ENCODE measurements at regions not wholly inside any gene's neighbourhood (a gene's known extent, or its start where the extent isn't known, plus 50 kb on each side); places are given as distances from the start of the nearest gene placed in this dataset.

- ChIA-PET POLR2A (ENCODE audit: unreplicated experiment) (no interaction called here), CTCF (no interaction called here)
- Histone ChIP-seq H3K4me3 (no peak overlapping the region), H3K9me3 (ENCODE audit: insufficient read depth, low read depth) (no peaks in the 10 kb centered on the region), H3K36me3 (ENCODE audit: low read depth) (no peaks in the 10 kb centered on the region), H2AFZ (no peak overlapping the region), H3K4me1 (replicated peaks; ENCODE audit: insufficient read depth) (no peaks in the 10 kb centered on the region), H4K20me1 (ENCODE audit: insufficient read depth) (no peaks in the 10 kb centered on the region), H3K27ac (no peak overlapping the region), H3K4me2 (no peak overlapping the region), H3K9me2 (ENCODE audit: insufficient read depth) (no peaks in the 10 kb centered on the region), H3K27me3 (ENCODE audit: insufficient read depth, low read depth) (peaks cover 30% of the 10 kb centered on the region), H3K79me2 (ENCODE audit: low read depth) (no peaks in the 10 kb centered on the region), H3F3A (ENCODE audit: insufficient read depth, low read depth) (no peaks in the 10 kb centered on the region)
- intact Hi-C loops (cut with micrococcal nuclease; ENCODE audit: unreplicated experiment) = no loop called here
- DNase-seq = no peak
- TF ChIP-seq CTCF (conservative IDR thresholded peaks at IDR 0.05) (no peak), EZH2 (IDR thresholded peaks at IDR 0.05; ENCODE audit: low read depth) (no peak)
- BruUV-seq (replicated peaks) = no TSS peak
Measured at GRCh38 chr13:22596171-22596863, 584.5 kb upstream of the SGCG start.

GRCh38 chr13:22599156-22599555 is 581.6 kb upstream of the SGCG start:
- H3K4me3 ChIP-seq = no peak overlapping the region
- no peaks in the 10 kb centered on the region for H4K20me1 ChIP-seq (ENCODE audit: insufficient read depth)
- POLR2A ChIA-PET (ENCODE audit: unreplicated experiment) = no interaction called here
- BruUV-seq (replicated peaks) = no TSS peak
- intact Hi-C loops (cut with micrococcal nuclease; ENCODE audit: unreplicated experiment) = no loop called here
- H3K4me2 ChIP-seq = no peak overlapping the region
- no peaks in the 10 kb centered on the region for H3K4me1 ChIP-seq (replicated peaks; ENCODE audit: insufficient read depth)
- H2AFZ ChIP-seq = no peak overlapping the region
- DNase-seq = no peak
- H3K9me3 ChIP-seq (ENCODE audit: insufficient read depth, low read depth) = no peaks in the 10 kb centered on the region
- no peaks in the 10 kb centered on the region for H3K36me3 ChIP-seq (ENCODE audit: low read depth)
- H3K79me2 ChIP-seq (ENCODE audit: low read depth) = no peaks in the 10 kb centered on the region
- H3K27ac ChIP-seq = no peak overlapping the region
- no peaks in the 10 kb centered on the region for H3F3A ChIP-seq (ENCODE audit: insufficient read depth, low read depth)
- CTCF ChIA-PET = no interaction called here
- no peak for TF ChIP-seq EZH2 (IDR thresholded peaks at IDR 0.05; ENCODE audit: low read depth)
- no peak for TF ChIP-seq CTCF (conservative IDR thresholded peaks at IDR 0.05)
- no peaks in the 10 kb centered on the region for H3K9me2 ChIP-seq (ENCODE audit: insufficient read depth)
- peaks cover 23% of the 10 kb centered on the region for H3K27me3 ChIP-seq (ENCODE audit: insufficient read depth, low read depth)

GRCh38 chr13:22618002-22618401 is 562.8 kb upstream of the SGCG start:
- DNase-seq = no peak
- no peaks in the 10 kb centered on the region for H3K4me1 ChIP-seq (replicated peaks; ENCODE audit: insufficient read depth)
- H4K20me1 ChIP-seq (ENCODE audit: insufficient read depth) = no peaks in the 10 kb centered on the region
- H3K79me2 ChIP-seq (ENCODE audit: low read depth) = no peaks in the 10 kb centered on the region
- no peak overlapping the region for H2AFZ ChIP-seq
- intact Hi-C loops (cut with micrococcal nuclease; ENCODE audit: unreplicated experiment) = no loop called here
- ChIA-PET POLR2A (ENCODE audit: unreplicated experiment) (no interaction called here), CTCF (no interaction called here)
- H3K36me3 ChIP-seq (ENCODE audit: low read depth) = no peaks in the 10 kb centered on the region
- no peaks in the 10 kb centered on the region for H3K9me3 ChIP-seq (ENCODE audit: insufficient read depth, low read depth)
- no TSS peak for BruUV-seq (replicated peaks)
- peaks cover 22% of the 10 kb centered on the region; the same call in 1 of the 2 replicates for H3K27me3 ChIP-seq (ENCODE audit: insufficient read depth, low read depth)
- no peaks in the 10 kb centered on the region for H3F3A ChIP-seq (ENCODE audit: insufficient read depth, low read depth)
- no peak overlapping the region for H3K4me3 ChIP-seq
- H3K27ac ChIP-seq = no peak overlapping the region
- no peak overlapping the region for H3K4me2 ChIP-seq
- TF ChIP-seq EZH2 (IDR thresholded peaks at IDR 0.05; ENCODE audit: low read depth) (no peak), CTCF (conservative IDR thresholded peaks at IDR 0.05) (no peak)
- H3K9me2 ChIP-seq (ENCODE audit: insufficient read depth) = no peaks in the 10 kb centered on the region
